Hepatocyte (in vitro differentiated cells): ENCODE measurements at regions not wholly inside any gene's neighbourhood (a gene's known extent, or its start where the extent isn't known, plus 50 kb on each side); places are given as distances from the start of the nearest gene placed in this dataset.

ENCODE experiments used
- DNase-seq: peaks from one replicate; pipeline ENCODE4 v3.0.0-alpha.2; 2016; ENCODE audit warnings: low spot score
- H2AFZ ChIP-seq: fragments of 200-600 bp; sonication (generic); 2 replicates; pipeline ENCODE4 v1.6.0; 2016; ENCODE audit warnings: antibody characterized with exemption, mild to moderate bottlenecking
- H3K27ac ChIP-seq: fragments of 200-600 bp; sonication (generic); 2 replicates; pipeline ENCODE4 v1.5.1; 2016; ENCODE audit warnings: mild to moderate bottlenecking
- H3K27me3 ChIP-seq: fragments of 200-600 bp; sonication (generic); 2 replicates; pipeline ENCODE4 v1.6.1; 2016
- H3K36me3 ChIP-seq: fragments of 200-600 bp; sonication (generic); replicated peaks from 2 replicates; pipeline ENCODE4 v1.5.1; 2016; ENCODE audit warnings: low read depth; ENCODE audit not compliant: insufficient read depth
- H3K4me1 ChIP-seq: fragments of 200-600 bp; sonication (generic); 2 replicates; pipeline ENCODE4 v1.5.1; 2016; ENCODE audit warnings: mild to moderate bottlenecking, moderate library complexity; ENCODE audit not compliant: insufficient read depth
- H3K4me2 ChIP-seq: fragments of 200-600 bp; sonication (generic); 2 replicates; pipeline ENCODE4 v1.6.0; 2016
- H3K4me3 ChIP-seq: fragments of 200-600 bp; sonication (generic); 2 replicates; pipeline ENCODE4 v1.5.1; 2016; ENCODE audit warnings: mild to moderate bottlenecking
- H3K79me2 ChIP-seq: fragments of 200-600 bp; sonication (generic); 2 replicates; pipeline ENCODE4 v1.6.0; 2017; ENCODE audit warnings: mild to moderate bottlenecking
- H3K9me2 ChIP-seq: fragments of 200-600 bp; sonication (generic); replicated peaks from 2 replicates; pipeline ENCODE4 v1.6.0; 2017; ENCODE audit warnings: mild to moderate bottlenecking; ENCODE audit not compliant: insufficient read depth
- H3K9me3 ChIP-seq: fragments of 200-600 bp; sonication (generic); 2 replicates; pipeline ENCODE4 v1.5.1; 2016; ENCODE audit warnings: low read depth, mild to moderate bottlenecking
- H4K20me1 ChIP-seq: fragments of 200-600 bp; sonication (generic); 2 replicates; pipeline ENCODE4 v1.6.0; 2016; ENCODE audit warnings: mild to moderate bottlenecking; ENCODE audit not compliant: insufficient read depth, poor library complexity, severe bottlenecking
- CTCF ChIP-seq: fragments of 200-600 bp; sonication (generic); IDR thresholded peaks from 2 replicates; pipeline ENCODE4 v1.5.1; 2016; ENCODE audit warnings: antibody characterized with exemption, mild to moderate bottlenecking; ENCODE audit not compliant: poor library complexity
- EZH2 ChIP-seq: fragments of 200-600 bp; sonication (generic); IDR thresholded peaks from 2 replicates; pipeline ENCODE4 v1.6.1; 2016; ENCODE audit warnings: antibody characterized with exemption, mild to moderate bottlenecking, borderline replicate concordance
- EZH2phosphoT487 ChIP-seq: fragments of 200-600 bp; sonication (generic); IDR thresholded peaks from one replicate; pipeline ENCODE4 v1.6.1; 2018; ENCODE audit warnings: antibody characterized with exemption, mild to moderate bottlenecking, low read depth, moderate library complexity; ENCODE audit not compliant: unreplicated experiment, severe bottlenecking
- WGBS: methylation state at CpG from one replicate; pipeline ENCODE4 v1.1.6; 2016; ENCODE audit warnings: low lambda C conversion rate; ENCODE audit errors: missing lambda C conversion rate; 5-methylcytosine and 5-hydroxymethylcytosine counted together

- no peaks in the 10 kb centered on the region for H3K4me1 ChIP-seq
- H3K27me3 ChIP-seq = no peaks in the 10 kb centered on the region
- H4K20me1 ChIP-seq = no peaks in the 10 kb centered on the region
- no peak overlapping the region for H3K27ac ChIP-seq
- DNase-seq = no peak
- TF ChIP-seq EZH2phosphoT487 (no peak), CTCF (no peak), EZH2 (no peak)
- no peak overlapping the region for H2AFZ ChIP-seq
- H3K79me2 ChIP-seq = no peaks in the 10 kb centered on the region
- no peaks in the 10 kb centered on the region for H3K36me3 ChIP-seq
- no peak overlapping the region for H3K4me2 ChIP-seq
- no peak overlapping the region for H3K4me3 ChIP-seq
- H3K9me3 ChIP-seq = no peaks in the 10 kb centered on the region
- H3K9me2 ChIP-seq = no peaks in the 10 kb centered on the region
- WGBS = 90% methylated on average over 3 of the region's 3 CpGs
Measured at GRCh38 chr12:125657681-125658080, 592.4 kb downstream of the AACS start.

- TF ChIP-seq CTCF (no peak), EZH2 (no peak), EZH2phosphoT487 (no peak)
- no peak for DNase-seq
- Histone ChIP-seq H3K9me2 (no peaks in the 10 kb centered on the region), H3K4me2 (no peak overlapping the region), H3K27me3 (no peaks in the 10 kb centered on the region), H3K27ac (no peak overlapping the region), H4K20me1 (no peaks in the 10 kb centered on the region), H2AFZ (no peak overlapping the region), H3K79me2 (no peaks in the 10 kb centered on the region), H3K9me3 (no peaks in the 10 kb centered on the region), H3K4me3 (no peak overlapping the region), H3K36me3 (no peaks in the 10 kb centered on the region), H3K4me1 (no peaks in the 10 kb centered on the region)
- WGBS = 75% methylated on average over 11 of the region's 11 CpGs
Measured at GRCh38 chr12:125674554-125675338, 609.5 kb downstream of the AACS start.

DNA sequence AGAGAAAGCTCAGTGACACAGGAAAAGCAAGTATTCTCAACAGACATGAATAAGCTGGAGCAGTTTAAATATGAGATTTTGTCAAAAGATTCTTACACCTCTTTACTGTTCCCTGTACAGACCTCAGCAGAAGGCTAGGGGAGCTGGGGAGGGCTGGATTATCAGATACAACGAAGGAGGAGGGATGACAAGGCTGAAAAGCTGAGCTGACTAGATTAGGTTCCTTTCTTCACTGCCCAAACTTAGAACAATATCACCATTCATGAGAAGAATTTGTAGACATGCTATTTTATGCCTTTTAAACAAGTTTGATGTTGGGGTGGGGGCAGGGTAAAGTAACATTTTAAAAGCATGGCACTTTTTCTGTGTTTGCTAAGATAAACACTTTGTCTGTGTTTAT, 611.1 kb downstream of the AACS start:
- Histone ChIP-seq H3K79me2 (no peaks in the 10 kb centered on the region), H3K27ac (no peak overlapping the region), H4K20me1 (no peaks in the 10 kb centered on the region), H3K4me1 (no peaks in the 10 kb centered on the region), H3K9me2 (no peaks in the 10 kb centered on the region), H3K36me3 (no peaks in the 10 kb centered on the region), H3K4me2 (no peak overlapping the region), H3K4me3 (no peak overlapping the region), H3K9me3 (no peaks in the 10 kb centered on the region), H3K27me3 (no peaks in the 10 kb centered on the region), H2AFZ (no peak overlapping the region)
- DNase-seq = no peak
- TF ChIP-seq EZH2 (no peak), CTCF (no peak), EZH2phosphoT487 (no peak)
- WGBS = 18% methylated on average over 1 of the region's 1 CpG
